K562 (cell line): ENCODE measurements at regions not wholly inside any gene's neighbourhood (a gene's known extent, or its start where the extent isn't known, plus 50 kb on each side); places are given as distances from the start of the nearest gene placed in this dataset.

Source experiments
- HDAC2 ChIP-seq: fragments of 450-650 bp; IDR thresholded peaks from 2 replicates; pipeline ENCODE4 v1.6.1; 2016; ENCODE audit warnings: mild to moderate bottlenecking
- HLTF ChIP-seq: fragments of 450-650 bp; IDR thresholded peaks from 2 replicates; pipeline ENCODE4 v1.6.1; 2016
- HNRNPL ChIP-seq: fragments of 200-400 bp; formaldehyde crosslinking; IDR thresholded peaks from 2 replicates; pipeline ENCODE4 v1.6.1; 2017; ENCODE audit warnings: low read depth, mild to moderate bottlenecking, low read length
- LARP7 ChIP-seq: fragments of 450-650 bp; IDR thresholded peaks from 2 replicates; pipeline ENCODE4 v1.6.1; 2016
- MAZ ChIP-seq, 2 experiments: fragments of 450-650 bp in 1 of 2; sonication (generic) in 1 of 2; formaldehyde crosslinking; IDR thresholded peaks in 1 of 2; conservative IDR thresholded peaks in 1 of 2; 2 replicates each; pipeline versions ENCODE4 v1.4.0 to v1.5.0; 2020; ENCODE audit warnings: mild to moderate bottlenecking in 1 of 2, missing genetic modification reagents in 1 of 2
- MED1 ChIP-seq: sonication (generic); formaldehyde crosslinking; IDR thresholded peaks from 2 replicates; pipeline ENCODE4 v1.8.1; 2023; ENCODE audit warnings: missing genetic modification reagents, borderline replicate concordance
- MTA3 ChIP-seq: fragments of 450-650 bp; formaldehyde crosslinking; IDR thresholded peaks from 2 replicates; pipeline ENCODE4 v1.6.1; 2017; ENCODE audit warnings: mild to moderate bottlenecking, borderline replicate concordance
- PURB ChIP-seq: sonication (generic); formaldehyde crosslinking; IDR thresholded peaks from 2 replicates; pipeline ENCODE4 v1.9.0; 2021; ENCODE audit warnings: low read depth, mild to moderate bottlenecking, missing genetic modification reagents
- SAP30 ChIP-seq: fragments of 200-600 bp; sonication (generic); IDR thresholded peaks from 2 replicates; pipeline ENCODE4 v1.6.1; 2012; ENCODE audit warnings: borderline replicate concordance, low read depth, mild to moderate bottlenecking, moderate library complexity, low read length, control low read depth, inconsistent platforms; ENCODE audit not compliant: insufficient read depth, poor library complexity, severe bottlenecking
- ZFP1 ChIP-seq: fragments of 450-650 bp; formaldehyde crosslinking; IDR thresholded peaks from 2 replicates; pipeline ENCODE4 v1.4.0; 2020; ENCODE audit warnings: mild to moderate bottlenecking, mixed read lengths
- ZKSCAN1 ChIP-seq: fragments of 150-350 bp; IDR thresholded peaks from 2 replicates; pipeline ENCODE4 v1.6.1; 2016; ENCODE audit warnings: low read depth, low read length
- ZNF133 ChIP-seq: fragments of 250-450 bp; sonication (Bioruptor Pico); IDR thresholded peaks from 2 replicates; pipeline ENCODE4 v1.4.0; 2020; ENCODE audit warnings: mild to moderate bottlenecking
- TF ChIP-seq, protein P1 (sequence below): sonication (generic); formaldehyde crosslinking; IDR thresholded peaks from 2 replicates; pipeline ENCODE4 v1.8.0; 2022; ENCODE audit warnings: mild to moderate bottlenecking, missing genetic modification reagents, borderline replicate concordance
- TF ChIP-seq, protein P2 (sequence below), 3 experiments: IDR thresholded peaks in 2 of 3; conservative IDR thresholded peaks in 1 of 3; 2 replicates each; pipeline ENCODE4 v1.5.1; 2011 to 2012; ENCODE audit warnings: low read length in 3 of 3, mild to moderate bottlenecking in 3 of 3, control low read depth in 2 of 3, improper control_type of control experiment in 1 of 3, inconsistent platforms in 1 of 3, low read depth in 1 of 3, mixed read lengths in 1 of 3, moderate library complexity in 1 of 3; ENCODE audit not compliant: insufficient read depth in 2 of 3
- TF ChIP-seq, protein P3 (sequence below): fragments of 250-450 bp; sonication (Bioruptor Pico); IDR thresholded peaks from 2 replicates; pipeline ENCODE4 v1.4.0; 2020; ENCODE audit warnings: mild to moderate bottlenecking, moderate library complexity
- TF ChIP-seq, protein P4 (sequence below): fragments of 450-650 bp; IDR thresholded peaks from 2 replicates; pipeline ENCODE4 v1.6.1; 2016; ENCODE audit warnings: antibody characterized with exemption
- TF ChIP-seq, protein P5 (sequence below): sonication (generic); formaldehyde crosslinking; IDR thresholded peaks from 2 replicates; pipeline ENCODE4 v1.8.1; 2022; ENCODE audit warnings: missing genetic modification reagents

DNA sequence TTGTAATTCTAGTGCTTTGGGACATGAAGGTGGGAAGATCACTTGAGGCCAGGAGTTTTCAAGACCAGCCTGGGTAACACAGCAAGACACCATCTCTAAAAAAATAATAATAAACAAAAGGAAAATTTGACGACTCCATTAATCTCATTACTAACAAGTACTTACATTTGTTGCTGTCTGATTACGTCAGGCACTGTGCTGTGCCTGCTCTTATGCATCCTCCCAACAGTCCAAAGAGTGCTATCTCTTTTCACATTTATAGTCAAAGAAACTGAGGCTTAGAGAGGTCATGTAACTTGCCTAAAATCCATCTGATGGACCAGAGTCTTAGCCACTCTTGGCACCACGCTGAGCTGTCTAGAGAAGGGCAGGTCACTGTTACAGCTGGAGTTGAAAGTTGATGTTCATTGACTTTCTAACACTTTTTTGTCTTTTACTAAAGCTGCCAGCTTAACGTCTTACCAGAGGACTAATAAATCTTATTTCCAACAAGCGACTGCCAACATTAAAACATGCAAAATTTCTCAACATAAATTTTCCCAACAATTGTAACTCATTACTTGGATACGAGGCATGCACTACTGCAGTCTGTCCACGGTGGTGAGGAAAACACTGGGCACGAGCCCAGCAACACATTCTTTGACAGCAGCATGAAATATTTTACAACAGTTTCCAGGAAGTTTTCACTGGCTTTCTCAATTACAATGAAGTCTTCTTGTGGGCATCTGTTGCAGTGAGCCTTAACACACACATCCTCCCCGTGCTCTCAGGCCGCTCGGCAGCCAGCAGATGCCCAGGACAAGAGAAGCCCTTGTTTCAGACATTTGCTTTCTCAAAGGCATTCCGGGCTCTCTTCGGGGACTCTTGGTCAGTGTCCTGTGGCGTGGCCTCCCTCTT lies 262.9 kb upstream of the PROX1 start (continued):
- TF ChIP-seq, protein P1, sequence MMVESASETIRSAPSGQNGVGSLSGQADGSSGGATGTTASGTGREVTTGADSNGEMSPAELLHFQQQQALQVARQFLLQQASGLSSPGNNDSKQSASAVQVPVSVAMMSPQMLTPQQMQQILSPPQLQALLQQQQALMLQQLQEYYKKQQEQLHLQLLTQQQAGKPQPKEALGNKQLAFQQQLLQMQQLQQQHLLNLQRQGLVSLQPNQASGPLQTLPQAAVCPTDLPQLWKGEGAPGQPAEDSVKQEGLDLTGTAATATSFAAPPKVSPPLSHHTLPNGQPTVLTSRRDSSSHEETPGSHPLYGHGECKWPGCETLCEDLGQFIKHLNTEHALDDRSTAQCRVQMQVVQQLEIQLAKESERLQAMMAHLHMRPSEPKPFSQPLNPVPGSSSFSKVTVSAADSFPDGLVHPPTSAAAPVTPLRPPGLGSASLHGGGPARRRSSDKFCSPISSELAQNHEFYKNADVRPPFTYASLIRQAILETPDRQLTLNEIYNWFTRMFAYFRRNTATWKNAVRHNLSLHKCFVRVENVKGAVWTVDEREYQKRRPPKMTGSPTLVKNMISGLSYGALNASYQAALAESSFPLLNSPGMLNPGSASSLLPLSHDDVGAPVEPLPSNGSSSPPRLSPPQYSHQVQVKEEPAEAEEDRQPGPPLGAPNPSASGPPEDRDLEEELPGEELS (CRISPR knock-in tag): no peak
- TF ChIP-seq ZNF133 (CRISPR knock-in tag) (no peak), MAZ (CRISPR knock-in tag; conservative IDR thresholded peaks at IDR 0.05 in 1 of 2, IDR thresholded peaks at IDR 0.05 in 1 of 2) (no peak), HDAC2 (no peak), HNRNPL (no peak), PURB (no peak), HLTF (no peak), SAP30 (no peak), LARP7 (no peak), MED1 (CRISPR knock-in tag) (no peak), ZKSCAN1 (no peak), ZFP1 (CRISPR knock-in tag) (no peak), MTA3 (no peak)
- TF ChIP-seq, protein P2, sequence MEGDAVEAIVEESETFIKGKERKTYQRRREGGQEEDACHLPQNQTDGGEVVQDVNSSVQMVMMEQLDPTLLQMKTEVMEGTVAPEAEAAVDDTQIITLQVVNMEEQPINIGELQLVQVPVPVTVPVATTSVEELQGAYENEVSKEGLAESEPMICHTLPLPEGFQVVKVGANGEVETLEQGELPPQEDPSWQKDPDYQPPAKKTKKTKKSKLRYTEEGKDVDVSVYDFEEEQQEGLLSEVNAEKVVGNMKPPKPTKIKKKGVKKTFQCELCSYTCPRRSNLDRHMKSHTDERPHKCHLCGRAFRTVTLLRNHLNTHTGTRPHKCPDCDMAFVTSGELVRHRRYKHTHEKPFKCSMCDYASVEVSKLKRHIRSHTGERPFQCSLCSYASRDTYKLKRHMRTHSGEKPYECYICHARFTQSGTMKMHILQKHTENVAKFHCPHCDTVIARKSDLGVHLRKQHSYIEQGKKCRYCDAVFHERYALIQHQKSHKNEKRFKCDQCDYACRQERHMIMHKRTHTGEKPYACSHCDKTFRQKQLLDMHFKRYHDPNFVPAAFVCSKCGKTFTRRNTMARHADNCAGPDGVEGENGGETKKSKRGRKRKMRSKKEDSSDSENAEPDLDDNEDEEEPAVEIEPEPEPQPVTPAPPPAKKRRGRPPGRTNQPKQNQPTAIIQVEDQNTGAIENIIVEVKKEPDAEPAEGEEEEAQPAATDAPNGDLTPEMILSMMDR (IDR thresholded peaks at IDR 0.05 in 2 of 3, conservative IDR thresholded peaks at IDR 0.05 in 1 of 3; ENCODE audit: insufficient read depth in 2 of 3, low read depth in 1 of 3, low read length in 3 of 3): no peak
- TF ChIP-seq, protein P3, sequence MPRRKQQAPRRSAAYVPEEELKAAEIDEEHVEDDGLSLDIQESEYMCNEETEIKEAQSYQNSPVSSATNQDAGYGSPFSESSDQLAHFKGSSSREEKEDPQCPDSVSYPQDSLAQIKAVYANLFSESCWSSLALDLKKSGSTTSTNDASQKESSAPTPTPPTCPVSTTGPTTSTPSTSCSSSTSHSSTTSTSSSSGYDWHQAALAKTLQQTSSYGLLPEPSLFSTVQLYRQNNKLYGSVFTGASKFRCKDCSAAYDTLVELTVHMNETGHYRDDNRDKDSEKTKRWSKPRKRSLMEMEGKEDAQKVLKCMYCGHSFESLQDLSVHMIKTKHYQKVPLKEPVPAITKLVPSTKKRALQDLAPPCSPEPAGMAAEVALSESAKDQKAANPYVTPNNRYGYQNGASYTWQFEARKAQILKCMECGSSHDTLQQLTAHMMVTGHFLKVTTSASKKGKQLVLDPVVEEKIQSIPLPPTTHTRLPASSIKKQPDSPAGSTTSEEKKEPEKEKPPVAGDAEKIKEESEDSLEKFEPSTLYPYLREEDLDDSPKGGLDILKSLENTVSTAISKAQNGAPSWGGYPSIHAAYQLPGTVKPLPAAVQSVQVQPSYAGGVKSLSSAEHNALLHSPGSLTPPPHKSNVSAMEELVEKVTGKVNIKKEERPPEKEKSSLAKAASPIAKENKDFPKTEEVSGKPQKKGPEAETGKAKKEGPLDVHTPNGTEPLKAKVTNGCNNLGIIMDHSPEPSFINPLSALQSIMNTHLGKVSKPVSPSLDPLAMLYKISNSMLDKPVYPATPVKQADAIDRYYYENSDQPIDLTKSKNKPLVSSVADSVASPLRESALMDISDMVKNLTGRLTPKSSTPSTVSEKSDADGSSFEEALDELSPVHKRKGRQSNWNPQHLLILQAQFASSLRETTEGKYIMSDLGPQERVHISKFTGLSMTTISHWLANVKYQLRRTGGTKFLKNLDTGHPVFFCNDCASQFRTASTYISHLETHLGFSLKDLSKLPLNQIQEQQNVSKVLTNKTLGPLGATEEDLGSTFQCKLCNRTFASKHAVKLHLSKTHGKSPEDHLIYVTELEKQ (CRISPR knock-in tag): no peak
- TF ChIP-seq, protein P4, sequence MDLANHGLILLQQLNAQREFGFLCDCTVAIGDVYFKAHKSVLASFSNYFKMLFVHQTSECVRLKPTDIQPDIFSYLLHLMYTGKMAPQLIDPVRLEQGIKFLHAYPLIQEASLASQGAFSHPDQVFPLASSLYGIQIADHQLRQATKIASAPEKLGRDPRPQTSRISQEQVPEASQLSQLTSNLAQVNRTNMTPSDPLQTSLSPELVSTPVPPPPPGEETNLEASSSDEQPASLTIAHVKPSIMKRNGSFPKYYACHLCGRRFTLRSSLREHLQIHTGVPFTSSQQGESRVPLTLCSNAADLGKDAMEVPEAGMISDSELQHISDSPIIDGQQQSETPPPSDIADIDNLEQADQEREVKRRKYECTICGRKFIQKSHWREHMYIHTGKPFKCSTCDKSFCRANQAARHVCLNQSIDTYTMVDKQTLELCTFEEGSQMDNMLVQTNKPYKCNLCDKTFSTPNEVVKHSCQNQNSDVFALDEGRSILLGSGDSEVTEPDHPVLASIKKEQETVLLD: no peak
- TF ChIP-seq, protein P5, sequence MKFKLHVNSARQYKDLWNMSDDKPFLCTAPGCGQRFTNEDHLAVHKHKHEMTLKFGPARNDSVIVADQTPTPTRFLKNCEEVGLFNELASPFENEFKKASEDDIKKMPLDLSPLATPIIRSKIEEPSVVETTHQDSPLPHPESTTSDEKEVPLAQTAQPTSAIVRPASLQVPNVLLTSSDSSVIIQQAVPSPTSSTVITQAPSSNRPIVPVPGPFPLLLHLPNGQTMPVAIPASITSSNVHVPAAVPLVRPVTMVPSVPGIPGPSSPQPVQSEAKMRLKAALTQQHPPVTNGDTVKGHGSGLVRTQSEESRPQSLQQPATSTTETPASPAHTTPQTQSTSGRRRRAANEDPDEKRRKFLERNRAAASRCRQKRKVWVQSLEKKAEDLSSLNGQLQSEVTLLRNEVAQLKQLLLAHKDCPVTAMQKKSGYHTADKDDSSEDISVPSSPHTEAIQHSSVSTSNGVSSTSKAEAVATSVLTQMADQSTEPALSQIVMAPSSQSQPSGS (CRISPR knock-in tag): no peak
